ENCODE measurements at regions not wholly inside any gene's neighbourhood (a gene's known extent, or its start where the extent isn't known, plus 50 kb on each side); places are given as distances from the start of the nearest gene placed in this dataset.

DNA sequence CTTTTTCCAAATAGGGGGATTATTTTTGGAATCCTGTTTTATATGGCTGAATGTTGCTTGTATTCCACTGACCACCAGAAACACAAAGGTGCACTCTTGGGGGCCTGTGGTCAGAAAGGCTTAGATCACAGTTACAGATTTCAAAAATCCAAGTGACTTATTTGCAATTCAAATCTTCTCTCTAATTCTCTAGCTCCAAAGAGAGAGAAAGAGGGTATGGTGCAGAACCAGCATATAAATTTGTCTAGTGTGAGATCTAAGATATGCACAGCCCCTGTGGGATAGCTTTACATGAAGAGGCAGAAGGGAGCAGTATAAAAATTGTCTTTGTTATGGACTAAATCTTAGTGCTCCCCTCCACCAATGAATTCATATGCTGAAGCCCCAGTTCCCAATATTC is 1121.7 kb upstream of the CELF2 start:
- Mint-ChIP-seq H3K9me3 (ENCODE audit: unreplicated experiment) (peaks cover 4% of the 10 kb centered on the region), H3K4me1 (ENCODE audit: low read depth, unreplicated experiment) (no peaks in the 10 kb centered on the region), H3K36me3 (ENCODE audit: low read depth, unreplicated experiment) (no peaks in the 10 kb centered on the region), H3K27ac (ENCODE audit: unreplicated experiment) (no peak overlapping the region), H3K4me3 (ENCODE audit: unreplicated experiment) (no peak overlapping the region), H3K27me3 (ENCODE audit: low read depth, unreplicated experiment) (no peaks in the 10 kb centered on the region)
- H3K36me3 ChIP-seq (ENCODE audit: insufficient read depth, low read length), result no peaks in the 10 kb centered on the region
- no peak overlapping the region for H2AFZ ChIP-seq (ENCODE audit: low read depth, low read length)
- H3K4me3 ChIP-seq (ENCODE audit: insufficient read depth, low read depth, low read length), result no peak overlapping the region
- H3K9me3 ChIP-seq (ENCODE audit: insufficient read depth, low read depth, low read length), result no peaks in the 10 kb centered on the region
- H3K9ac ChIP-seq (ENCODE audit: low read length), result no peak overlapping the region
- H3K79me2 ChIP-seq (ENCODE audit: insufficient read depth, low read length), result no peaks in the 10 kb centered on the region
- H4K20me1 ChIP-seq (ENCODE audit: insufficient read depth, low read length), result no peaks in the 10 kb centered on the region
- H3K4me2 ChIP-seq (ENCODE audit: low read length), result no peak overlapping the region
- DNase-seq (ENCODE audit: low read depth), result no peak
- H3K27me3 ChIP-seq (ENCODE audit: insufficient read depth, low read length), result no peaks in the 10 kb centered on the region
- TF ChIP-seq EZH2 (IDR thresholded peaks at IDR 0.05; ENCODE audit: insufficient read depth, low read length) (no peak), CTCF (IDR thresholded peaks at IDR 0.05; ENCODE audit: insufficient read depth, low read depth, low read length) (no peak)
- no peak for FAIRE-seq
- no peaks in the 10 kb centered on the region for H3K4me1 ChIP-seq (ENCODE audit: insufficient read depth, low read length)
- no peak overlapping the region for H3K27ac ChIP-seq (ENCODE audit: low read depth, low read length)

DNA sequence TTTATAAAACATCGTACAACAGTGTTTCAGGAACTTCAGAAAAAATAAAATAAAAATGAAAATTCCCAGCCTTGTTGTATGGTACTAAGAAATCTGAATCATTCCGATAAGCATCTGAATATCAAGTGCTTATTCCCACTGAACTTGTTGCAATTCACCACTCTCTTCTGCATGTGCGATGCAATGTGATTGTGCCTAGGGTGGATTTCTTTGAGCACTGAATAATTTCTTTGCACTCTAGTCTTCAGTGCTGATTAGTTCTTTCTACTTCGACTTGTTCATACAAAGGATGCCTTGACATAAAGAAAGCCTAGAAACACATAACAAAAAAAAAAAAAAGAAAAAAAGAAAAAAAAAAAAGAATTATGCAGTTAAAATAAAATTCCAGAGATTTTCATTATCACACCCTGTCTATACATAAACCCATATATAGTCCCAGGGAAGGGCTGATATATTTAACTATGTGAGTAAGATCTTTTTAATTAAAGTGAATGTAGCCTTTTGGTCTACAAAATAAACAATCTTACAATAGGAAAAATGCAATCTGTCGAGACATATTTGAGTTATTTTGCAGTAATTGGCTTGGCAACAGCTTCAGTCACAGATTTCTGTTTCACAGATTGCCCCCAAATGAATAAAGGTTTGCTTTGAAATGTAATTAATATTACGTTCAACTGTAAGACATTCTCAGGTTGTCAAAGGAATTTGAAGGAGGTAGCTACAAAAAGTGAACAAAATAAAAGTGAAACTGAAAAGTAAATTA is 1118.9 kb upstream of the CELF2 start:
- no peaks in the 10 kb centered on the region for H3K27me3 ChIP-seq (ENCODE audit: insufficient read depth, low read length)
- FAIRE-seq (no peak), DNase-seq (ENCODE audit: low read depth) (no peak)
- H3K36me3 ChIP-seq (ENCODE audit: insufficient read depth, low read length), result no peaks in the 10 kb centered on the region
- no peak overlapping the region for H3K4me3 ChIP-seq (ENCODE audit: insufficient read depth, low read depth, low read length)
- no peak overlapping the region for H2AFZ ChIP-seq (ENCODE audit: low read depth, low read length)
- H3K9ac ChIP-seq (ENCODE audit: low read length), result no peak overlapping the region
- Mint-ChIP-seq H3K27ac (ENCODE audit: unreplicated experiment) (no peak overlapping the region), H3K9me3 (ENCODE audit: unreplicated experiment) (no peaks in the 10 kb centered on the region), H3K36me3 (ENCODE audit: low read depth, unreplicated experiment) (no peaks in the 10 kb centered on the region), H3K4me3 (ENCODE audit: unreplicated experiment) (no peak overlapping the region), H3K4me1 (ENCODE audit: low read depth, unreplicated experiment) (no peaks in the 10 kb centered on the region), H3K27me3 (ENCODE audit: low read depth, unreplicated experiment) (no peaks in the 10 kb centered on the region)
- H3K27ac ChIP-seq (ENCODE audit: low read depth, low read length), result no peak overlapping the region
- TF ChIP-seq CTCF (IDR thresholded peaks at IDR 0.05; ENCODE audit: insufficient read depth, low read depth, low read length) (no peak), EZH2 (IDR thresholded peaks at IDR 0.05; ENCODE audit: insufficient read depth, low read length) (no peak)
- H4K20me1 ChIP-seq (ENCODE audit: insufficient read depth, low read length), result no peaks in the 10 kb centered on the region
- no peaks in the 10 kb centered on the region for H3K4me1 ChIP-seq (ENCODE audit: insufficient read depth, low read length)
- H3K9me3 ChIP-seq (ENCODE audit: insufficient read depth, low read depth, low read length), result no peaks in the 10 kb centered on the region
- H3K79me2 ChIP-seq (ENCODE audit: insufficient read depth, low read length), result no peaks in the 10 kb centered on the region
- H3K4me2 ChIP-seq (ENCODE audit: low read length), result no peak overlapping the region

- no peaks in the 10 kb centered on the region for H3K79me2 ChIP-seq (ENCODE audit: insufficient read depth, low read length)
- TF ChIP-seq CTCF (IDR thresholded peaks at IDR 0.05; ENCODE audit: insufficient read depth, low read depth, low read length) (no peak), EZH2 (IDR thresholded peaks at IDR 0.05; ENCODE audit: insufficient read depth, low read length) (no peak)
- H3K27ac Mint-ChIP-seq (ENCODE audit: unreplicated experiment), result no peak overlapping the region
- FAIRE-seq (no peak), DNase-seq (ENCODE audit: low read depth) (no peak)
- no peaks in the 10 kb centered on the region for H3K36me3 Mint-ChIP-seq (ENCODE audit: low read depth, unreplicated experiment)
- H3K4me2 ChIP-seq (ENCODE audit: low read length), result no peak overlapping the region
- H3K27ac ChIP-seq (ENCODE audit: low read depth, low read length), result no peak overlapping the region
- H2AFZ ChIP-seq (ENCODE audit: low read depth, low read length), result no peak overlapping the region
- no peaks in the 10 kb centered on the region for H3K4me1 ChIP-seq (ENCODE audit: insufficient read depth, low read length)
- no peaks in the 10 kb centered on the region for H3K27me3 Mint-ChIP-seq (ENCODE audit: low read depth, unreplicated experiment)
- no peaks in the 10 kb centered on the region for H4K20me1 ChIP-seq (ENCODE audit: insufficient read depth, low read length)
- H3K9me3 Mint-ChIP-seq (ENCODE audit: unreplicated experiment), result no peaks in the 10 kb centered on the region
- no peaks in the 10 kb centered on the region for H3K4me1 Mint-ChIP-seq (ENCODE audit: low read depth, unreplicated experiment)
- no peaks in the 10 kb centered on the region for H3K36me3 ChIP-seq (ENCODE audit: insufficient read depth, low read length)
- H3K4me3 ChIP-seq (ENCODE audit: insufficient read depth, low read depth, low read length), result no peak overlapping the region
- H3K9me3 ChIP-seq (ENCODE audit: insufficient read depth, low read depth, low read length), result no peaks in the 10 kb centered on the region
- no peaks in the 10 kb centered on the region for H3K27me3 ChIP-seq (ENCODE audit: insufficient read depth, low read length)
- H3K4me3 Mint-ChIP-seq (ENCODE audit: unreplicated experiment), result no peak overlapping the region
- H3K9ac ChIP-seq (ENCODE audit: low read length), result no peak overlapping the region
Measured at GRCh38 chr10:9900751-9901150, 1116.9 kb upstream of the CELF2 start.
